HG02642 (cell line): ENCODE measurements at regions not wholly inside any gene's neighbourhood (a gene's known extent, or its start where the extent isn't known, plus 50 kb on each side); places are given as distances from the start of the nearest gene placed in this dataset.

Source experiments
- ATAC-seq: cut with Tn5 transposase; IDR thresholded peaks from one replicate; pipeline ENCODE4 v1.9.1; 2021; ENCODE audit warnings: mild to moderate bottlenecking; ENCODE audit not compliant: unreplicated experiment, poor library complexity

DNA sequence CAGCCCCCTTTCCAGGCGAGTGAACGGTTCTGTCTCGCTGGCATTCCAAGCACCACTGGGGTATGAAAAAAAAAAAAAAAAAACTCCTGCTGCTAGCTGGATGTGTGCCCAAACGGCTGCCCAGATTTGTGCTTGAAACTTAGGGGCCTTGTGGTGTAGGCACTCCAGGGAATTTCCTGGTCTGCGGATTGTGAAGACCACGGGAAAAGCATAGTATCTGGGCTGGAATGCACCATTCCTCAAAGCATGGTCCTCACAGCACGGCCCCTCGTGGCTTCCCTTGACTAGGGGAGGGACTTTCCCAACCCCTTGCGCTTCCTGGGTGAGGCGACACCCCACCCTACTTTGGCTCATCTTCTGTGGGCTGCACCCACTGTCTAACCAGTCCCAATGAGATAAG lies 516.8 kb upstream of the FAM241A start:
- no peak for ATAC-seq

DNA sequence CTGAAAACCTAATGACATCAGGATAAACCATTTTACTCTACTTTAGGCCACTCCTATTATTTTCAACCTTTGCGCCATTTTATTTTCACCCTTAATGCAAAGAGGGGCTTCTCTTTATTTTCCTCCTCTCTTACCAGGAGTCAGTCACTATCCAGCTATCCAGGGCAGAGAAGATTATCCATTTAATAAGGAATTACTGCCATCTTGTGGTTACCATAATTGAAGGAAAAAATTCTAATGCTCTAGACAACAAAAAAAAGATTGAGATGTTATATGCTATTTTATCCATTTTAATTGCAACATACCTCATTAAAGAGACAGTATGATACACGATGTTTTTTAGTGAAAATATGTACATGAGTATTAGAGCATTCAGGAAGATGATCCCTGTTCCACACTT lies 514.5 kb upstream of the FAM241A start:
- no peak for ATAC-seq

DNA sequence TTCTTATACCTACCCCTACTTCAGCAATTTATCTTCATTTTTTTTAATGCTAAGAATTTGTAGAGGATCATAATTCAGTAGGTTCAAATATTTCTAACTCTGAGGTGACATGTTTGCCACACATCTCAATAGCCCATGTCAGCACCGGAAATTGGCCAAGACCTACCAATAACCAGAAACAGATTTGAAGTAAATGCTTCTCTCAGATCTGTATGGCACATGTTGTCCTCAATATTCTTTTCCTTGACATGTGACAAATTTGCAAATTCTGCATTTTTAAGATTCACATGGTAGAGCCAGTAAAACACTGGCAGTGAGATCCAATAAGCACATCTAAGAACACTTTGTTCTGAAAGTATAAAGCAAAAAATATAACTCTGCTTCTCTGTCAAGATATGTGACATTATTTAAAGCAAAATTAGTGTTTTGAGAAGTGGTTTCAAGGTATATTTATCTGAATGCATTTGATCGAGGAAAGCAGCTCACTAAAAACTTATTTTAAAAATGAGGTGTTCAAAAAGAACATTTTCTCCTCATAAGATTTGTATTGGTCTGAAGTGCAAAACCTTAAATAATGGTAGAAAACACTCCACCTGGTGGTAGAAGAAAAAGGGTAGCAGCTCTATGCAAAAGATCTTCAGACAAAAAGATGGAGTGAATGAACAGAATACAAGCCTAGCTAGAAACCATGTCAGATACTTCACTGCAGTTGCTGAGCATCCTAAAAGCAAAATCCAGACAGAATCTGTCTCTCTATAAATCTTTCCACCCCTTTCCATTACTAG lies 513.8 kb upstream of the FAM241A start:
- no peak for ATAC-seq

DNA sequence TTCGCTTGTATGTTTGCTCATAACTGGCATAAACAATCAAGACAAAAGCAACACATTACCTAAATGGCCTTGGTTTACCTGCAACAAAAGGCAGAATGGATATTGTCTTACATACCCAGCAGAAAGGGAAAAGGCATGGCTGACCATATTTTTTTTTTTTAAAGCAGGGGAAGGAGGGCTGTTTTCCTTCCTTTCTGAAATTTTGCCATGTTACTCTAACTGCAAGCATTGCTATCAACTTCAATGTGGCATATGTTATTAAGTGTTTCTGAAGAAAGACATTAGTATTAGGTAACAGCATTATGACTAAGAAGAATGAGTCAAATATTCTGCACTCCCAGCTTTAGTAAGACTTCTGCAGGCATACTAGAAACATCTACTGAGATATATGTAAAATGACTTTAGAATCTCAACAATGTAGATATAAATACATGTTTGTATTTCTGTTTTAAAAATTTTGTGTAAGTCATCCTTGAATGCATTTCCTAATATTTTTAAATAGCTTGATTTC lies 512.6 kb upstream of the FAM241A start:
- no peak for ATAC-seq

DNA sequence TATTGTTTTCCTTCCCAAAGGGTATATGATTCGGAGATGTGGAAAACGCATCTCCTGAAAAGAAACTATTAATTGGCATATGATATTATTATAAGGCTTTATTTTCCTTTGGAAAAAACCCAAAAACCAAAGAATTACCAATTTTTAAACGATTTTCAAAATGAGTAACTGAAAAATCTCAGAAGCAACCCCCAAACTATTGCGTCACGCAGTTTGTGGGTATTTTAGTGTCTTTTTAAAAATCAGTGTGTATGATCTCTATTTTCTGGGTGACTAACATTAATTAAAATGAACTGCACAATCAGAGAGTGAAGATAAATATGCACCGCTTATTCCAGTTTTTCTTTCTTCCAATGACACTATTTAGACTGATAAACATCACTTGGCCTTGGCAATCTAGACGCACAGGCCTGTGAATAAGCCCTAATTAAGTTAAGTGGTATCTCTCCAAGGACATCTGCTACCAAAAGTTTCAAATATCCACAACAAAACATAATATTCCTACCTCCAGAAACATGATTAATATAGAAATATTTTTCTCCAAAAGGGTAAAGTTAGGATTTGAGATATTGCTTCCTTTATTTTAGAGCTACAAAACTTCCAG lies 511.5 kb upstream of the FAM241A start:
- no peak for ATAC-seq

DNA sequence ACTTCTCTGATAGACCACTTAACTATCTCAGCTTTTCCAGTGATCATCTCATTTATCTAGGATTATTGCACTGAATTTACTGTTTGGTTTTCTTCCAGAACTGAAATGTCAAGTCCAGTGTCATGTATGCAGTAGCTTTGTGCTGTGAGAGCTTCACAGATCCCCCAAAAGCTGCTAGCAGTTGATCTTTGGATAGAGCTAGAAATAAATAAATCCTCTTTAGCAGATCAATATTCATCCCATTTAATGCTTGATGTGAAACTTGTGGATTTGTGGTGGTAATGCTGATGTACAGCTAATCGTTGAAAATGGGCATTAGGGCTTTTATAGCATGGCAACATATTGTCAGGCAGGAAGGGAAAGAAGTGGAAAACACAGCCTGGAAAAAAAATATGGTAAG lies 509.6 kb upstream of the FAM241A start:
- ATAC-seq: no peak

GRCh38 chr4:111636961-111637585 lies 508.2 kb upstream of the FAM241A start:
- ATAC-seq: no peak

- ATAC-seq: no peak
These were observed 506.0 kb upstream of the FAM241A start for GRCh38 chr4:111639120-111639690.

GRCh38 chr4:111639876-111640275 lies 505.4 kb upstream of the FAM241A start:
- ATAC-seq: no peak

GRCh38 chr4:111641813-111642579 lies 503.3 kb upstream of the FAM241A start:
- ATAC-seq: peak; percentile 95

DNA sequence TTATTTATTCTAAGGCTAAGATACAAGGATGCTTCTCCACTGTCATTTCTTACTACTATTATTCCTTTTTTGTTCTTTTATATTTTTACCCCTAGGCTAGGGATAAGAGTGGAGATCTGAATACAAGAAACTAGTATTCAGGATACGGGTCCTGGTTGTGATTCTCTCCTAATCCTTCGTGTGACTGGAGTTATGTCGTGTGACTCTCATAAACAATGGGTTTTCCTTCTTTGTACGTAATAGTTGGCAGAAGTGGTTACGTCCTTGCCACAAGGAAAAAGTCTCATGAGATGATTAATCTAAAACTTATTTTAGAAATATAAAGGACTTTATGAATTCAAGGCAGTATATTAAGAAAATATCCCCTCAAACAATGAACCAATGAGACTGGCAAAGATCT lies 497.2 kb upstream of the FAM241A start:
- ATAC-seq: no peak

GRCh38 chr4:111649308-111649707 lies 495.9 kb upstream of the FAM241A start:
- no peak for ATAC-seq

DNA sequence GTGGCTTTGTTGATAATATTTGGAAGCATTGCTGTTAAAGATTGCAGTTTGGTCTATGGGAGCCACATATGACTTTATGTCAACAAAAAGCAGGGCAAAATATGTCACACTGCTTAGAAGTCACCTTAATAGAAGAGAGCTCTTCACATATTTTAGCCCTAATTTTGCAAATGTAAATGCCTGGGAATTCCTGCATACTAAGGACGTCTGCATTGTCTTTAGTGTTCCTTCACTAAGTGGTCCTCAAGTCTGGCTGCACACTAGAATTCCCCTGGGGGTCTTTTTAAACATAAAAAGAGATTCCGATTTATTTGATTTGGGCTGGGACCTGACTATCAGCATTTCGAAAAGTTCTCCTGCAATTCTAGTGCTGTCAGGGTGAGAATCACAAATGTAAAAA lies 495.1 kb upstream of the FAM241A start:
- no peak for ATAC-seq

DNA sequence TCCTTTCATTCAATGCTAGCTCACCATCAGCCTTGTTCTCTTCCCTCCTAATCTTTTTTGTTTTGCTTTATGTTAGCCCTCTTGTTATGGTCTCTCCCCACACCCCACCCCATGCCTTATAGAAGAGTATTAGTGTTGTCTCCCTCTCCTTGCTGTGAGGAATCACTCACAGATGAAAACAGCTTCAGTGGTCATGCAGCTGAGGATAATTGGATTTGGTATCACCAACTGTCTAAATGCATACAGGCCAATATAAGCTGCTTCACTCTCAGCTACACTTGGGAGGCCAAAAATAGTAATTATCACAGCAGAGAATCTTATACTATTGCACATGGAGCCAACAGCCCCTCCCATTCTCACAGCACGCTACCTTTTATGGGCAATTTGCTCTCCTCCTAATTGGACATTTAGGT lies 494.6 kb upstream of the FAM241A start:
- no peak for ATAC-seq

GRCh38 chr4:111652236-111652635 lies 493.0 kb upstream of the FAM241A start:
- no peak for ATAC-seq

GRCh38 chr4:111652986-111653385 lies 492.3 kb upstream of the FAM241A start:
- ATAC-seq: no peak

DNA sequence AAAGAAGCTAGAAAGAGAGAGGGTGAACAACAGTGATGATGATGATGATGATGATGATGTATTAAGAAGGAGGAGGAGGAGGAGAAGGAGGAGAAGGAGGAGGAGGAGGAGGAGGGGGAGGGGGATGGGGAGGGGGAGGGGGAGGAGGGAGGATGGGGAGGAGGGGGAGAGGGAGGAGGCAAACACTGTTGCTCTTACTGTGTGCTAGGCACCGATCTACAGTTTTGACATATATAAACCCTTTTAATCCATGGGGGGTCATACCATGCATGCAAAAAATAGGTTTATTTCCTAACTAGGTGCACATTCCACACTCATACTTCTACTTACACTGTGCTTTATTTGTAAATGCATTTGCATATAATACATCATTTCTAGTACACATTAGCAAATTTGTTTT lies 482.8 kb upstream of the FAM241A start:
- ATAC-seq: no peak

DNA sequence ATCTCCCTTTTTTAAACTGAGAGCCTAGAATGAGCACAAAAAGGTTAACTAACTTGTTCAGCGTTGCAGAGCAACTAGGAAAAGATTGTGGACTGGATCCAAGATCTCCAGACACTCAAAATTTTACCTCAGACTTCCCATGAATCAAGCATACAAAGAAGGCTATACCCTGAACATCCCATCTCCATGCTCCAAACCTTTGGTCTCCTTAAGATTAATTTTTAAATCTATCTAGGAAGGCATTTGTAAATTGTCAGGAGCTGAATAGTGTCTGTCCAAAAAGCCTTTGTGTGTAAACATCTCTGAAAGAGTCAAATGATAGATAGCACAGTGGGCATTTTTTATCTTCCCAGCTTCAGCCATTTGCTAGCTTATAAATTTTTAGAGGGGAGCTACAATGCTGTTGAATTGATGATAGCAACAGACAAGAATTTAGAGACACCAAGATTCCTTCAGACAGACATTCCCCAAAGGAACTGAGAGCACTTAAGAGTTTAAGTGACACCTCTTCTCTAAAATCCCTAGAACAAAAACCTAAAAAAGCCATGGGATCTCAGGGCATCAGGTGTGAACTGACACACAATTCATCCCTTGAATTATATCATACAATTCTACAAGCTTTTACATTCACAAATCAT lies 480.8 kb upstream of the FAM241A start:
- no peak for ATAC-seq

DNA sequence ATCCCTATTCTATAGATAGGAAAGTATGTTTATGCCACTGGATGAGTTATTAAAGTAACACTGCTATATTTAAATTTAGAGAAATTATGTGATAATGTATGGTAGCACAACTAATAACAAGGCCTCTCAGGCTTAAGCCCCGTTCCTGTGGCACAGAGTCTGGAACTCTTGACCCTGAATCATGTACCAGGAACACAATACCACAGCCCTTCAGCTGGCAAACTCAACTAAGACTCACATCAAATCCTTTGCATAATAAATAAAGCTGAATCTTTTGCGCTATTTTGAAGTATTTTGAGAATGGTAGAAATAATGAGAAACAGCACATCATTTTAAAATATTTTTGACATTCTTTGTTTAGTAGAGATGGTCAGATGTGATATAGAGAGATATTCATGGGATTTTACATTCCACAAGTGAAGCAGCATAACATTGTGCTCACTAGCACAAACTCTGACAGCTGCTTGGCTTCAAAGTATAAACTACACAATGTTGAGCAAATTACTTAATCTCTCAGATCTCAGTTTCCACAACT lies 478.4 kb upstream of the FAM241A start:
- no peak for ATAC-seq

DNA sequence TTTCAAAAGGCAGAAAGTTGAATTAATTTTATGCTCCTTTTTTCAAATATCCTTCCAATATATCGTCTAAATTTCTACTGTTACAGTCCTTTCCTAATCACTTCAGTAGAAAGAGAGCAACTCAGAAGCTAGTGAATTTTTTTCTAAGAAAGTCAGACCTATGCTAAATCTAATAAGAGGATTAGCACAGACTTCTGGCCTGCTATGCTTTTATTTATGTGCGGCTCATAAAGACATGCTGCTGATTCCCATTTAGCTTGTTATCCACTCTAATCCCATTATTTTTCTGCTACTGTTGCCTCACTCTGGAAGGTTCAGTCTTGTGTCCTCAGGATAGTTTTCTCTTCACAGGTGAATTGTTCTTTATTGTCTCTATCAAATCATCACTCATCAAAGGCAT lies 473.5 kb upstream of the FAM241A start:
- no peak for ATAC-seq
